Muscle of leg (tissue), 3 donors: ENCODE measurements at regions not wholly inside any gene's neighbourhood (a gene's known extent, or its start where the extent isn't known, plus 50 kb on each side); places are given as distances from the start of the nearest gene placed in this dataset.
A peak's percentile ranks its signal among the peaks of the same experiment; 100 is the strongest.

ENCODE experiments used
- DNase-seq: peaks from one replicate; pipeline ENCODE4 v3.0.0; 2013
- H3K27ac ChIP-seq: one replicate; pipeline ENCODE4 v1.5.1; 2013; ENCODE audit warnings: mild to moderate bottlenecking, low read length, control low read depth
- H3K27me3 ChIP-seq: one replicate; pipeline ENCODE4 v1.6.1; 2013; ENCODE audit warnings: low read length; ENCODE audit not compliant: control insufficient read depth, insufficient read depth
- H3K36me3 ChIP-seq: one replicate; pipeline ENCODE4 v1.6.1; 2013; ENCODE audit warnings: low read length; ENCODE audit not compliant: control insufficient read depth, insufficient read depth
- H3K4me1 ChIP-seq: one replicate; pipeline ENCODE4 v1.6.1; 2013; ENCODE audit warnings: low read length; ENCODE audit not compliant: control insufficient read depth, insufficient read depth
- H3K4me3 ChIP-seq: one replicate; pipeline ENCODE4 v1.5.1; 2013; ENCODE audit warnings: low read length, control low read depth
- H3K9me3 ChIP-seq: replicated peaks from 2 replicates; pipeline ENCODE4 v1.6.1; 2013; ENCODE audit warnings: low read depth, low read length; ENCODE audit not compliant: control insufficient read depth
- WGBS: methylation state at CpG from one replicate; pipeline ENCODE4 v1.1.5; 2013; ENCODE audit warnings: missing lambda C conversion rate; ENCODE audit not compliant: insufficient coverage; 5-methylcytosine and 5-hydroxymethylcytosine counted together

GRCh38 chr7:106982415-106982814 is 62.1 kb upstream of the PRKAR2B start:
- Histone ChIP-seq H3K4me3 (no peak overlapping the region), H3K27me3 (no peaks in the 10 kb centered on the region), H3K9me3 (no peaks in the 10 kb centered on the region), H3K36me3 (no peaks in the 10 kb centered on the region), H3K27ac (no peak overlapping the region), H3K4me1 (no peaks in the 10 kb centered on the region)
- no peak for DNase-seq
- 51% methylated on average over 5 of the region's 7 CpGs for WGBS

DNA sequence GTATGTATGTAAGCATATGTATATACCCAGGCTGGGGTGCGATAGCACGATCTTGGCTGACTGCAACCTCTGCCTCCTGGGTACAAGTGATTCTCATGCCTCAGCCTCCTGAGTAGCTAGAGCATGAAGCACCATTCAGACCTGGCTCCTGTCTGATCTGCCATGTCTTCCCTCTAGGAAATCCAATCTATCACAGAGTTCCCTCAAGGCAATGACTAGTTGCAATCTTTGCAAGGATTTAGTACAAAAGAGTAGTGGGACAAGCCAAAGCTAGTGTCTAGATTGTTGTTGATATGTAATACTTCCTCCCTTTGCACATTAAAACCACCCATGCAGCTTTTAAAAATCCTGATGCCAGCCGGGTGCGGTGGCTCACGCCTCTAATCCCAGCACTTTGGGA is 60.5 kb upstream of the PRKAR2B start:
- H3K27me3 ChIP-seq = no peaks in the 10 kb centered on the region
- 92% methylated on average over 3 of the region's 5 CpGs for WGBS
- H3K36me3 ChIP-seq = no peaks in the 10 kb centered on the region
- no peaks in the 10 kb centered on the region for H3K4me1 ChIP-seq
- DNase-seq = no peak
- no peak overlapping the region for H3K27ac ChIP-seq
- H3K9me3 ChIP-seq = no peaks in the 10 kb centered on the region
- H3K4me3 ChIP-seq = no peak overlapping the region

DNA sequence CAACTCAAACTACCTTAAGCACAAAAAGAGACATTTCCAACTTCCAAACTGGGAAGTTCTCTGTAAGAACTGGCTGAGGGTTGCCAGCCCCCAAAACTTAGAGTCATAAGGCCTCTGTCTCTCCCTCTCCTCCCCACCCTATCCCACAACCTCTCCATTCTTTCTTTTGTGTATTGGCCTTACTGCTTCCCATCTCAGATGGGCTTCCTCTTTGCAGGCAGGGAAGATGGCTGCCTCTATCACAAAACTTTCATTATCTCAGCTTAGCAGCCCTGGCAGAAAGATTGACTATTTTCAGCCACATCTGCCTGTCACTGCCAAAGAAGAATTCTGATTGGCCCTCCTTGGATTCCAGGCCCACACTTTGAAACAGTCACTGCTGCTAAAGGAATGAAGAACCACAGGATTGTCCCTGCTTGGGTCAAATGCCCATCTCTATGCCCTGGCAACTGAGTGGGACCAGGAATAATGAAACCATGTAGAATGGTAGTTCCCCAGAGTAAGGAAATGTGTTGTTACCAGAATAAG is 58.0 kb upstream of the PRKAR2B start:
- H3K4me1 ChIP-seq = no peaks in the 10 kb centered on the region

GRCh38 chr7:106987777-106988176 is 56.7 kb upstream of the PRKAR2B start:
- no peak for DNase-seq
- WGBS = 90% methylated on average over 3 of the region's 3 CpGs
- no peak overlapping the region for H3K4me3 ChIP-seq
- H3K4me1 ChIP-seq = no peaks in the 10 kb centered on the region
- no peaks in the 10 kb centered on the region for H3K9me3 ChIP-seq
- H3K27ac ChIP-seq = no peak overlapping the region
- no peaks in the 10 kb centered on the region for H3K27me3 ChIP-seq
- no peaks in the 10 kb centered on the region for H3K36me3 ChIP-seq

More for the DNA sequence above, 58.0 kb upstream of the PRKAR2B start:
- no peak for DNase-seq
- Histone ChIP-seq H3K9me3 (no peaks in the 10 kb centered on the region), H3K4me3 (no peak overlapping the region), H3K27me3 (no peaks in the 10 kb centered on the region), H3K27ac (no peak overlapping the region), H3K36me3 (no peaks in the 10 kb centered on the region)

- H3K27me3 ChIP-seq = no peaks in the 10 kb centered on the region
- DNase-seq = peak; percentile 11
- H3K36me3 ChIP-seq = no peaks in the 10 kb centered on the region
- no peaks in the 10 kb centered on the region for H3K9me3 ChIP-seq
- H3K4me1 ChIP-seq = no peaks in the 10 kb centered on the region
- H3K4me3 ChIP-seq = no peak overlapping the region
- no peak overlapping the region for H3K27ac ChIP-seq
- no CpG with 5 or more reads among the region's 3 CpGs for WGBS
Observed at GRCh38 chr7:106992511-106992910, 52.0 kb upstream of the PRKAR2B start.
